CD4-positive, alpha-beta T cell (primary cell): ENCODE measurements at regions not wholly inside any gene's neighbourhood (a gene's known extent, or its start where the extent isn't known, plus 50 kb on each side); places are given as distances from the start of the nearest gene placed in this dataset.

Experiments used
- ATAC-seq: fragments of 200-7000 bp; cut with Tn5 transposase; one replicate; pipeline ENCODE4 v1.10.0; 2022; ENCODE audit warnings: mild to moderate bottlenecking; ENCODE audit not compliant: poor library complexity
- CTCF ChIA-PET: fragments of 350-600 bp; sonication (Branson Sonifier 250); formaldehyde crosslinking; loops from one replicate; lab custom pipeline; 2021; ENCODE audit warnings: antibody characterized with exemption, inconsistent platforms; lab: Charles Lee
- POLR2A ChIA-PET: fragments of 350-600 bp; sonication (Branson Sonifier 250); formaldehyde crosslinking; loops from one replicate; lab custom pipeline; 2021; ENCODE audit warnings: antibody characterized with exemption, inconsistent platforms; lab: Charles Lee
- DNase-seq, 14 experiments: peaks; one replicate each; pipeline ENCODE4 v3.0.0-alpha.2; 2013 to 2020; ENCODE audit warnings: mixed read lengths in 2 of 14
- H3K27ac ChIP-seq, 2 donors: one replicate each; pipeline versions ENCODE4 v1.5.1 to v1.7.0; 2013; ENCODE audit warnings: low read length in 2 of 2, low read depth in 1 of 2, mild to moderate bottlenecking in 1 of 2
- H3K27me3 ChIP-seq, 2 experiments: 1 replicate in 1 of 2; 2 replicates in 1 of 2; pipeline versions ENCODE4 v1.6.1 to v1.7.0; 2013; ENCODE audit warnings: low read length in 2 of 2, control low read depth in 1 of 2, mild to moderate bottlenecking in 1 of 2, moderate library complexity in 1 of 2; ENCODE audit not compliant: insufficient read depth in 2 of 2, control insufficient read depth in 1 of 2
- H3K36me3 ChIP-seq: one replicate; pipeline ENCODE4 v1.6.1; 2013; ENCODE audit warnings: low read length, control low read depth; ENCODE audit not compliant: insufficient read depth
- H3K4me1 ChIP-seq: one replicate; pipeline ENCODE4 v1.6.1; 2013; ENCODE audit warnings: low read length, control low read depth; ENCODE audit not compliant: insufficient read depth
- H3K4me3 ChIP-seq: one replicate; pipeline ENCODE4 v1.5.1; 2013; ENCODE audit warnings: mild to moderate bottlenecking, low read length, moderate library complexity
- H3K9me3 ChIP-seq, 2 experiments: 1 replicate in 1 of 2; 2 replicates in 1 of 2; pipeline versions ENCODE4 v1.6.1 to v1.7.0; 2013; ENCODE audit warnings: low read length in 2 of 2, mild to moderate bottlenecking in 2 of 2, control low read depth in 1 of 2, moderate library complexity in 1 of 2; ENCODE audit not compliant: control insufficient read depth in 1 of 2, insufficient read depth in 1 of 2
- H3K27ac Mint-ChIP-seq: one replicate; pipeline ENCODE4 v1.8.0; 2020; ENCODE audit warnings: mixed read lengths
- H3K27me3 Mint-ChIP-seq: one replicate; pipeline ENCODE4 v1.8.0; 2021; ENCODE audit warnings: mixed read lengths
- H3K36me3 Mint-ChIP-seq: one replicate; pipeline ENCODE4 v1.8.0; 2021; ENCODE audit warnings: low read depth, mixed read lengths
- H3K4me1 Mint-ChIP-seq: one replicate; pipeline ENCODE4 v1.8.0; 2021; ENCODE audit warnings: low read depth, mixed read lengths
- H3K4me3 Mint-ChIP-seq: one replicate; pipeline ENCODE4 v1.8.0; 2020; ENCODE audit warnings: mild to moderate bottlenecking, mixed read lengths
- H3K9me3 Mint-ChIP-seq: one replicate; pipeline ENCODE4 v1.8.0; 2020; ENCODE audit warnings: mixed read lengths
- intact Hi-C, 2 experiments: fragments of 100-400 bp; cut with DNase I in 1 of 2; cut with micrococcal nuclease in 1 of 2; formaldehyde crosslinking; loops; one replicate each; pipeline versions ENCODE4 v1.15.1 to v1.9.0; 2023 to 2025; cut with DNase I, micrococcal nuclease
- TF ChIP-seq, protein P1 (sequence below): fragments of 200-600 bp; IDR thresholded peaks from one replicate; pipeline ENCODE4 v1.8.0; 2022; ENCODE audit warnings: antibody characterized with exemption, mild to moderate bottlenecking

DNA sequence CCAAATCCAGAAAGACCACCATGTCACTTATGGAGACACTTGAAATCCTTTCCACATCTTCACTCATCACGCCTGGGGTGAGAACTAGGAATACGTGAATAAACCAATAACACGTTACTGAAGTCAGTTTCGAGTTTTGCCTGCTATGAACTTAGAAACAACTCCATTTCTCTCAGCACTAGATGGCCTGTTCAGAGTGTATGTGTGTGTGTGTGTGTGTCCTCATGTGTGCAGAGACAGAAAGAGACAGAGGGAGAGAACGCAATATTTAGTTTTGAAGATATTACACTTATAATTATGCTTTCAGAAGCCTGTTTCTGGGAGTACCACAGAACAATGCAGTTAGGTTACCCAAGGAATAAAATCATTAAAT lies 81.2 kb upstream of the CCN6 start:
- Histone ChIP-seq H3K27me3 (no peaks in the 10 kb centered on the region), H3K4me1 (peaks cover 42% of the 10 kb centered on the region), H3K4me3 (peak overlapping the region; percentile 8), H3K27ac (peak overlapping the region; percentile 82 to 93), H3K36me3 (no peaks in the 10 kb centered on the region), H3K9me3 (no peaks in the 10 kb centered on the region)
- Mint-ChIP-seq H3K27ac (peak overlapping the region; percentile 93), H3K4me1 (peaks cover 78% of the 10 kb centered on the region), H3K4me3 (peak overlapping the region; percentile 68), H3K9me3 (no peaks in the 10 kb centered on the region), H3K36me3 (no peaks in the 10 kb centered on the region), H3K27me3 (no peaks in the 10 kb centered on the region)
- CTCF ChIA-PET = interaction anchor here (1.1 to 2.4 kb wide), 8 partner anchors 12 to 168 kb away, joined by 3 to 12 read pairs (median 4); partner anchors contain the start of gene FYN
- intact Hi-C loops = loop anchor here in 1 of 2 experiments (1.0 to 5.0 kb wide), 4 partner anchors 21 to 210 kb away; partner anchors contain the start of gene FYN
- DNase-seq (peak in 2 of 14 experiments; percentile 12 to 62), ATAC-seq (peak; percentile 20)
- POLR2A ChIA-PET = interaction anchor here (0.9 to 5.4 kb wide), 19 partner anchors 9 to 1098 kb away, joined by 3 to 75 read pairs (median 5); partner anchors contain the start of genes AMD1 and FYN
- TF ChIP-seq, protein P1, sequence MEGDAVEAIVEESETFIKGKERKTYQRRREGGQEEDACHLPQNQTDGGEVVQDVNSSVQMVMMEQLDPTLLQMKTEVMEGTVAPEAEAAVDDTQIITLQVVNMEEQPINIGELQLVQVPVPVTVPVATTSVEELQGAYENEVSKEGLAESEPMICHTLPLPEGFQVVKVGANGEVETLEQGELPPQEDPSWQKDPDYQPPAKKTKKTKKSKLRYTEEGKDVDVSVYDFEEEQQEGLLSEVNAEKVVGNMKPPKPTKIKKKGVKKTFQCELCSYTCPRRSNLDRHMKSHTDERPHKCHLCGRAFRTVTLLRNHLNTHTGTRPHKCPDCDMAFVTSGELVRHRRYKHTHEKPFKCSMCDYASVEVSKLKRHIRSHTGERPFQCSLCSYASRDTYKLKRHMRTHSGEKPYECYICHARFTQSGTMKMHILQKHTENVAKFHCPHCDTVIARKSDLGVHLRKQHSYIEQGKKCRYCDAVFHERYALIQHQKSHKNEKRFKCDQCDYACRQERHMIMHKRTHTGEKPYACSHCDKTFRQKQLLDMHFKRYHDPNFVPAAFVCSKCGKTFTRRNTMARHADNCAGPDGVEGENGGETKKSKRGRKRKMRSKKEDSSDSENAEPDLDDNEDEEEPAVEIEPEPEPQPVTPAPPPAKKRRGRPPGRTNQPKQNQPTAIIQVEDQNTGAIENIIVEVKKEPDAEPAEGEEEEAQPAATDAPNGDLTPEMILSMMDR = no peak

DNA sequence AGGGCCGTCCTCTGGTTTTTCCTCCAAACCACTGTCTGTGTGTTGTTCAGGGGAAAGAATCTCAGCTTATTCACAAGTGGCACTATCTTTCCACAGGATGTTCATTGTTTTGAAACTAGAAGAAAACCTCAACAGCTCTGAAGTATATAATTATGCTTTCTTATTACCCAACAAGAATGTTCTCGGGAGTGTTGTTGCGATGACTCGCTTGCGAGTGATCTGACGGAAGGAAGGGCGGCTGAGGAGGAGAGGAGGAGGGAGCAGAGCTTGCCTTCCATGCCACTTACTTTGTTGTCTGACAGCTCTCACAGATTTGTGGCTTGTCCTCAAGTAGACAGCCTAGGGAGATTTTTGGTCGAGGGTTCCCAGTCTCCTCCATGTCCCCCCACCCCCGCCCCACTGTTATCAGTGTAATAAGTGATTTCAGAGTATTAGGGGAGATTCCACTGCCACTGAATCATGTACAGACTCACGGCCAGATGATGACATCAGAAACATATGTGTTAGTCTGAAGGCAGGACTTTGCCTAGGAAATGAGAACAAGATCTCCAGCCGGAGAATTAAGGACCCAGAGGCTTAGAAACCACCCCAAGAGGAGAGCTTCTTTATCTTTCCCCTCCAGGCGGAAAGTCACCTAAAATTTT lies 80.7 kb upstream of the CCN6 start:
- Histone ChIP-seq H3K36me3 (no peaks in the 10 kb centered on the region), H3K27me3 (no peaks in the 10 kb centered on the region), H3K4me1 (peaks cover 42% of the 10 kb centered on the region), H3K27ac (peak overlapping the region; percentile 82 to 93), H3K4me3 (peak overlapping the region; percentile 8), H3K9me3 (no peaks in the 10 kb centered on the region)
- H3K4me1 Mint-ChIP-seq = peaks cover 82% of the 10 kb centered on the region
- H3K36me3 Mint-ChIP-seq = no peaks in the 10 kb centered on the region
- TF ChIP-seq, protein P1 = no peak
- ChIA-PET CTCF (interaction anchor here (0.9 to 2.4 kb wide), 11 partner anchors 10 to 261 kb away, joined by 3 to 12 read pairs (median 4); partner anchors contain the start of gene FYN), POLR2A (interaction anchor here (0.7 to 5.4 kb wide), 21 partner anchors 9 to 1098 kb away, joined by 3 to 75 read pairs (median 5); partner anchors contain the start of genes AMD1 and FYN)
- no peaks in the 10 kb centered on the region for H3K27me3 Mint-ChIP-seq
- ATAC-seq = peak; percentile 90
- intact Hi-C loops = loop anchor here in 1 of 2 experiments (1.0 to 5.0 kb wide), 4 partner anchors 20 to 211 kb away; partner anchors contain the start of gene FYN
- DNase-seq = peak; percentile 48 to 92 (median 68)
- H3K27ac Mint-ChIP-seq = peak overlapping the region; percentile 93
- H3K9me3 Mint-ChIP-seq = no peaks in the 10 kb centered on the region
- peak overlapping the region; percentile 68 for H3K4me3 Mint-ChIP-seq

DNA sequence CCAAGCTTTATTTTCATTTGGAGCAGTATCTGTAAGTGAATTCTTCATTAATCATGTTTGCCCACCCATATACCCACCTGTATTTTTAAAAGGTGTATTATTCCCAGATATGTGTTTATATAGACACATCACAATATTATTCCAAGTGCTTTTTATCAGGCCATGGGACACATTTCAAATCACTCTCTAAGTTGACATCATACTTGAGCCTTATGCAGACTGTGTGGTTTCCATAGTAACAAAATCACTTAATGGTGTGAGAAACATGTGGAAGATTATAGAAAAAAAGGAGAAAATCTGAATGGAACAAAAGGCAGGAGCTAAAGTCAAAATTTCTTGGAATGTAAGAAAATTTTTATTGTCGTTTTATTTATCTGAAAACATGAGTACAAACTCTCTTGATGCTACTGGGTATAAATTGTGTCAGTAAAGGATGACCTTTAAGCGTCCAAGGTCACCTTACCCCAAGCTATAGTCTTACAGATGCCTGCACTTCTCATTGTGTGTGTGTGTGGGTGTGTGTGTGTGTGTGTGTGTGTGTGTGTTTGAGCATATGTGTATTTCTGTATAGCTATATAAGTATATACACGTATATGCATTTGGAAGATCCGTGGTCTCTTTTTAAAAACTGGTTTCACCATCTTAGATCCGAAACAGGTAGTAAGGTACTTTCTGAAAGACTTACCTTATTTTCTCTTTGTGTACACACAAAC lies 79.8 kb upstream of the CCN6 start:
- Mint-ChIP-seq H3K27me3 (no peaks in the 10 kb centered on the region), H3K4me3 (peak overlapping the region; percentile 68), H3K4me1 (peaks cover 86% of the 10 kb centered on the region), H3K36me3 (no peaks in the 10 kb centered on the region), H3K27ac (peak overlapping the region; percentile 93), H3K9me3 (no peaks in the 10 kb centered on the region)
- TF ChIP-seq, protein P1 = no peak
- Histone ChIP-seq H3K4me1 (peaks cover 46% of the 10 kb centered on the region), H3K27ac (peak overlapping the region; percentile 82 to 93), H3K27me3 (no peaks in the 10 kb centered on the region), H3K4me3 (no peak overlapping the region), H3K36me3 (no peaks in the 10 kb centered on the region), H3K9me3 (no peaks in the 10 kb centered on the region)
- CTCF ChIA-PET = interaction anchor here (0.9 to 2.4 kb wide), 12 partner anchors 9 to 262 kb away, joined by 3 to 12 read pairs (median 4); partner anchors contain the start of gene FYN
- intact Hi-C loops = loop anchor here in 1 of 2 experiments (1.0 to 5.0 kb wide), 4 partner anchors 19 to 212 kb away; partner anchors contain the start of gene FYN
- ATAC-seq (no peak), DNase-seq (peak in 2 of 14 experiments; percentile 56 to 58)
- POLR2A ChIA-PET = interaction anchor here (0.6 to 5.4 kb wide), 13 partner anchors 9 to 129 kb away, joined by 3 to 75 read pairs (median 7); partner anchors contain the start of gene FYN
